Kidney (tissue), 13 donors: ENCODE measurements at regions not wholly inside any gene's neighbourhood (a gene's known extent, or its start where the extent isn't known, plus 50 kb on each side); places are given as distances from the start of the nearest gene placed in this dataset.

Experiments used
- DNase-seq, 5 donors: peaks; one replicate each; pipeline ENCODE4 v3.0.0-alpha.2; 2013 to 2020
- FAIRE-seq: peaks from 2 replicates; lab custom pipeline; 2012; peaks lifted over from hg19 to GRCh38; lab: Jason Lieb, UNC
- H3K27ac ChIP-seq, 2 donors: one replicate each; pipeline ENCODE4 v1.7.0; 2013; ENCODE audit warnings: low read depth in 2 of 2, low read length in 2 of 2, inconsistent platforms in 1 of 2
- H3K27me3 ChIP-seq: one replicate; pipeline ENCODE4 v1.7.1; 2013; ENCODE audit warnings: low read length, inconsistent platforms; ENCODE audit not compliant: control insufficient read depth, insufficient read depth
- H3K36me3 ChIP-seq, 3 donors: one replicate each; pipeline versions ENCODE4 v1.7.0 to v1.7.1; 2013; ENCODE audit warnings: low read length in 3 of 3, control low read depth in 1 of 3, inconsistent platforms in 1 of 3; ENCODE audit not compliant: insufficient read depth in 3 of 3, control insufficient read depth in 2 of 3
- H3K4me1 ChIP-seq, 3 donors: one replicate each; pipeline versions ENCODE4 v1.7.0 to v1.7.1; 2013; ENCODE audit warnings: low read length in 3 of 3, inconsistent platforms in 1 of 3, low read depth in 1 of 3; ENCODE audit not compliant: control insufficient read depth in 2 of 3, insufficient read depth in 2 of 3
- H3K4me3 ChIP-seq, 3 donors: one replicate each; pipeline versions ENCODE4 v1.7.0 to v1.8.1; 2013; ENCODE audit warnings: low read length in 3 of 3, control low read depth in 1 of 3, inconsistent platforms in 1 of 3
- H3K9ac ChIP-seq, 3 donors: one replicate each; pipeline versions ENCODE4 v1.7.0 to v1.7.1; 2013; ENCODE audit warnings: low read length in 3 of 3, control low read depth in 1 of 3, inconsistent platforms in 1 of 3
- H3K9me3 ChIP-seq, 3 donors: one replicate each; pipeline versions ENCODE4 v1.7.0 to v1.7.1; 2013; ENCODE audit warnings: low read length in 3 of 3, control low read depth in 1 of 3, inconsistent platforms in 1 of 3; ENCODE audit not compliant: control insufficient read depth in 2 of 3, insufficient read depth in 1 of 3
- CTCF ChIP-seq: IDR thresholded peaks from 3 replicates; pipeline ENCODE4 v1.5.1; 2012; ENCODE audit warnings: mild to moderate bottlenecking, moderate library complexity, borderline replicate concordance; ENCODE audit not compliant: insufficient read depth; ENCODE audit errors: extremely low read depth
- intact Hi-C: fragments of 100-400 bp; cut with DNase I; formaldehyde crosslinking; loops from one replicate; pipeline ENCODE4 v1.11.1; 2022
- donor health status: control.
- donor health status: control.
- donor health status: control.
- donor health status: control.
- donor health status: control.
- donor health status: DM: yes; HTN: yes; CAD: no.
- donor health status: Normal renal cell carcinoma (clear cell type).

GRCh38 chr4:155077452-155078229 lies 130.8 kb upstream of the NPY2R start:
- no peaks in the 10 kb centered on the region for H3K27me3 ChIP-seq
- H3K9me3 ChIP-seq, result no peaks in the 10 kb centered on the region
- no peak overlapping the region for H3K9ac ChIP-seq
- no peak for TF ChIP-seq CTCF
- DNase-seq (peak in 2 of 5 donors; percentile 12 to 19), FAIRE-seq (no peak)
- H3K4me1 ChIP-seq, result no peaks in the 10 kb centered on the region
- no peak overlapping the region for H3K27ac ChIP-seq
- no peak overlapping the region for H3K4me3 ChIP-seq
- H3K36me3 ChIP-seq, result no peaks in the 10 kb centered on the region
- intact Hi-C loops, result no loop called here

GRCh38 chr4:155079871-155080270 lies 128.6 kb upstream of the NPY2R start:
- Histone ChIP-seq H3K36me3 (no peaks in the 10 kb centered on the region), H3K9me3 (no peaks in the 10 kb centered on the region), H3K9ac (no peak overlapping the region), H3K4me3 (no peak overlapping the region), H3K27ac (no peak overlapping the region), H3K4me1 (no peaks in the 10 kb centered on the region), H3K27me3 (no peaks in the 10 kb centered on the region)
- TF ChIP-seq CTCF, result no peak
- no peak for FAIRE-seq
- DNase-seq, result no peak
- intact Hi-C loops, result no loop called here

- Histone ChIP-seq H3K27ac (no peak overlapping the region), H3K4me1 (no peaks in the 10 kb centered on the region), H3K9ac (no peak overlapping the region), H3K4me3 (no peak overlapping the region), H3K27me3 (no peaks in the 10 kb centered on the region), H3K36me3 (no peaks in the 10 kb centered on the region), H3K9me3 (no peaks in the 10 kb centered on the region)
- no peak for FAIRE-seq
- no peak for TF ChIP-seq CTCF
- intact Hi-C loops, result no loop called here
- no peak for DNase-seq
These were observed 127.2 kb upstream of the NPY2R start for GRCh38 chr4:155081222-155081621.
